Peyer's patch (tissue), 4 donors: ENCODE measurements at regions not wholly inside any gene's neighbourhood (a gene's known extent, or its start where the extent isn't known, plus 50 kb on each side); places are given as distances from the start of the nearest gene placed in this dataset.
A peak's percentile ranks its signal among the peaks of the same experiment; 100 is the strongest.

ENCODE experiments used
- DNase-seq, 3 donors: peaks; one replicate each; pipeline ENCODE4 v3.0.0-alpha.2; 2017 to 2019
- H3K27ac ChIP-seq, 4 donors: fragments of 200-600 bp; sonication (generic); one replicate each; pipeline ENCODE4 v1.5.1; 2016 to 2019
- H3K27me3 ChIP-seq, 2 donors: fragments of 200-600 bp; sonication (generic); one replicate each; pipeline ENCODE4 v1.5.1; 2019
- H3K36me3 ChIP-seq, 3 donors: fragments of 200-600 bp; sonication (generic); one replicate each; pipeline ENCODE4 v1.5.1; 2016 to 2019
- H3K4me1 ChIP-seq, 4 donors: fragments of 200-600 bp; sonication (generic); one replicate each; pipeline ENCODE4 v1.5.1; 2016 to 2019
- H3K4me3 ChIP-seq, 4 donors: fragments of 200-600 bp; sonication (generic); 1 replicate in 3 of 4; 2 replicates in 1 of 4; pipeline ENCODE4 v1.5.1; 2016 to 2019; ENCODE audit warnings: mild to moderate bottlenecking in 1 of 4
- H3K9me3 ChIP-seq, 4 donors: fragments of 200-600 bp; sonication (generic); one replicate each; pipeline ENCODE4 v1.5.1; 2016 to 2019; ENCODE audit warnings: mild to moderate bottlenecking in 1 of 4
- CTCF ChIP-seq, 6 experiments: fragments of 450-650 bp in 4 of 6; fragments of 200-600 bp in 2 of 6; sonication (generic) in 1 of 6; IDR thresholded peaks; one replicate each; pipeline ENCODE4 v1.5.1; 2017 to 2019; ENCODE audit warnings: antibody characterized with exemption in 6 of 6, mild to moderate bottlenecking in 3 of 6, moderate library complexity in 1 of 6
- POLR2A ChIP-seq, 2 donors: fragments of 450-650 bp; IDR thresholded peaks; one replicate each; pipeline ENCODE4 v1.5.1; 2017; ENCODE audit warnings: antibody characterized with exemption in 2 of 2, mild to moderate bottlenecking in 2 of 2, moderate library complexity in 2 of 2

DNA sequence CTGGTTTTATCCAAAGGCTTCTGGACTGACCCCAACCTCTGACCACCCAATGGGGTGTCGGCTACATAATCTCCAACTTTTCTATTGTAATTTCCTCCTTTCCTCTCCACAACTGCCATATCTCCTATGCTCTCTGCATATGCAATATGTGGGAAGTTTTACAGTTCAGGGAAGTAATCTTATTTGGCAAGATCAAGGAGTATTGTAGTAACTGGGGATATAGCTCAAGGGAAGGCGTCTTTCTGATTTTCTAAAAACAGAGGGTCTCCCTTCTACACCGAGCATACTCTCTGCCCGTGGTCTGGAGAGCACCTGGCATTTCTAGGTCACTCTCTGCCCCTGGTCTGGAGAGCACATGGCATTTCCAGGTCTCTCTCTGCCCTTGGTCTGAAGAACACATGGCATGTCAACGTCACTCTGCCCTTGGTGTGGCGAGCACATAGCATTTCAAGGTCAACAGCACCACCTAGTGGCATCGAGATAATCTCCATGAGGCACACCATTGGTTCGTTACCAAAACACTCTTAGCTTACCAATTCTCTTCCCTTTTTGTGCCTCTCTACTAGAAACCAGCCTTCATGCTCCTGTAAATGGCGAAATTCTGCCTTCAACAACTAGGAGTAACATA is 616.4 kb upstream of the NUDT12 start:
- no peaks in the 10 kb centered on the region for H3K27me3 ChIP-seq
- H3K4me1 ChIP-seq, result no peaks in the 10 kb centered on the region
- H3K27ac ChIP-seq, result no peak overlapping the region
- no peaks in the 10 kb centered on the region for H3K9me3 ChIP-seq
- no peaks in the 10 kb centered on the region for H3K36me3 ChIP-seq
- peak in 1 of 3 donors; percentile 63 for DNase-seq
- H3K4me3 ChIP-seq, result no peak overlapping the region
- TF ChIP-seq CTCF (IDR thresholded peaks at IDR 0.05) (peak in 3 of 6 experiments; percentile 32 to 54 (median 45)), POLR2A (IDR thresholded peaks at IDR 0.05) (no peak)

- Histone ChIP-seq H3K9me3 (no peaks in the 10 kb centered on the region), H3K4me3 (no peak overlapping the region), H3K4me1 (no peaks in the 10 kb centered on the region), H3K27ac (no peak overlapping the region), H3K36me3 (no peaks in the 10 kb centered on the region), H3K27me3 (no peaks in the 10 kb centered on the region)
- no peak for DNase-seq
- TF ChIP-seq CTCF (IDR thresholded peaks at IDR 0.05), result no peak
- TF ChIP-seq POLR2A (IDR thresholded peaks at IDR 0.05), result no peak
Measured at GRCh38 chr5:104178066-104178465, 615.5 kb upstream of the NUDT12 start.

GRCh38 chr5:104177651-104178050 is 615.1 kb upstream of the NUDT12 start:
- Histone ChIP-seq H3K27me3 (no peaks in the 10 kb centered on the region), H3K4me1 (no peaks in the 10 kb centered on the region), H3K9me3 (no peaks in the 10 kb centered on the region), H3K36me3 (no peaks in the 10 kb centered on the region), H3K27ac (no peak overlapping the region), H3K4me3 (no peak overlapping the region)
- no peak for DNase-seq
- TF ChIP-seq CTCF (IDR thresholded peaks at IDR 0.05) (no peak), POLR2A (IDR thresholded peaks at IDR 0.05) (no peak)

GRCh38 chr5:104172976-104173375 is 610.4 kb upstream of the NUDT12 start:
- DNase-seq, result no peak
- no peaks in the 10 kb centered on the region for H3K27me3 ChIP-seq
- TF ChIP-seq CTCF (IDR thresholded peaks at IDR 0.05) (no peak), POLR2A (IDR thresholded peaks at IDR 0.05) (no peak)

GRCh38 chr5:104171958-104172690 is 609.5 kb upstream of the NUDT12 start:
- no peaks in the 10 kb centered on the region for H3K36me3 ChIP-seq
- H3K27ac ChIP-seq, result no peak overlapping the region
- no peaks in the 10 kb centered on the region for H3K27me3 ChIP-seq
- H3K4me1 ChIP-seq, result no peaks in the 10 kb centered on the region
- DNase-seq, result no peak
- TF ChIP-seq CTCF (IDR thresholded peaks at IDR 0.05), result no peak
- no peak for TF ChIP-seq POLR2A (IDR thresholded peaks at IDR 0.05)
- H3K4me3 ChIP-seq, result no peak overlapping the region
- no peaks in the 10 kb centered on the region for H3K9me3 ChIP-seq

More at GRCh38 chr5:104172976-104173375, 610.4 kb upstream of the NUDT12 start:
- Histone ChIP-seq H3K27ac (peak overlapping the region in 1 of 4 donors; percentile 40), H3K9me3 (no peaks in the 10 kb centered on the region), H3K36me3 (no peaks in the 10 kb centered on the region), H3K4me3 (no peak overlapping the region), H3K4me1 (no peaks in the 10 kb centered on the region)
